ENCODE measurements at regions not wholly inside any gene's neighbourhood (a gene's known extent, or its start where the extent isn't known, plus 50 kb on each side); places are given as distances from the start of the nearest gene placed in this dataset.

GRCh38 chr2:11919953-11920352 lies 173.5 kb downstream of the LPIN1 start:
- Histone ChIP-seq H3K27me3 (ENCODE audit: control insufficient read depth, insufficient read depth, low read length, poor library complexity, severe bottlenecking) (no peaks in the 10 kb centered on the region), H3K4me3 (ENCODE audit: low read length) (no peak overlapping the region), H3K27ac (ENCODE audit: low read depth, low read length) (no peak overlapping the region), H3K36me3 (ENCODE audit: control insufficient read depth, insufficient read depth, low read length) (no peaks in the 10 kb centered on the region), H3K9ac (ENCODE audit: extremely low read depth, low read length, poor library complexity, severe bottlenecking) (no peak overlapping the region), H3K9me3 (ENCODE audit: control insufficient read depth, low read length) (no peaks in the 10 kb centered on the region), H3K4me1 (ENCODE audit: control insufficient read depth, insufficient read depth, low read length) (no peaks in the 10 kb centered on the region)
- Mint-ChIP-seq H3K36me3 (ENCODE audit: low read depth) (no peaks in the 10 kb centered on the region), H3K27me3 (ENCODE audit: insufficient read depth) (no peaks in the 10 kb centered on the region), H3K27ac (no peak overlapping the region), H3K4me1 (peaks cover 9% of the 10 kb centered on the region), H3K9me3 (no peaks in the 10 kb centered on the region), H3K4me3 (no peak overlapping the region)
- DNase-seq = no peak
- TF ChIP-seq CTCF (conservative IDR thresholded peaks at IDR 0.05) = no peak
- 60 to 98% methylated on average over 1 to 2 of the region's 2 CpGs for WGBS, 2 experiments (ENCODE audit: insufficient coverage in 1 of 2, insufficient read length in 1 of 2)

GRCh38 chr2:11920993-11921583 lies 174.7 kb downstream of the LPIN1 start:
- Mint-ChIP-seq H3K4me1 (peaks cover 9% of the 10 kb centered on the region), H3K27me3 (ENCODE audit: insufficient read depth) (no peaks in the 10 kb centered on the region), H3K9me3 (no peaks in the 10 kb centered on the region), H3K4me3 (no peak overlapping the region), H3K36me3 (ENCODE audit: low read depth) (no peaks in the 10 kb centered on the region), H3K27ac (no peak overlapping the region)
- H3K27ac ChIP-seq (ENCODE audit: low read depth, low read length) = no peak overlapping the region
- H3K4me3 ChIP-seq (ENCODE audit: low read length) = no peak overlapping the region
- no peaks in the 10 kb centered on the region for H3K27me3 ChIP-seq (ENCODE audit: control insufficient read depth, insufficient read depth, low read length, poor library complexity, severe bottlenecking)
- no peaks in the 10 kb centered on the region for H3K4me1 ChIP-seq (ENCODE audit: control insufficient read depth, insufficient read depth, low read length)
- TF ChIP-seq CTCF (conservative IDR thresholded peaks at IDR 0.05) = no peak
- DNase-seq = no peak
- H3K9me3 ChIP-seq (ENCODE audit: control insufficient read depth, low read length) = no peaks in the 10 kb centered on the region
- H3K36me3 ChIP-seq (ENCODE audit: control insufficient read depth, insufficient read depth, low read length) = no peaks in the 10 kb centered on the region
- 64 to 69% methylated on average over 6 of the region's 6 CpGs for WGBS, 2 experiments (ENCODE audit: insufficient coverage in 1 of 2, insufficient read length in 1 of 2)
- H3K9ac ChIP-seq (ENCODE audit: extremely low read depth, low read length, poor library complexity, severe bottlenecking) = no peak overlapping the region

GRCh38 chr2:11922294-11922693 lies 175.9 kb downstream of the LPIN1 start:
- no peaks in the 10 kb centered on the region for H3K27me3 Mint-ChIP-seq (ENCODE audit: insufficient read depth)
- Histone ChIP-seq H3K27me3 (ENCODE audit: control insufficient read depth, insufficient read depth, low read length, poor library complexity, severe bottlenecking) (no peaks in the 10 kb centered on the region), H3K9ac (ENCODE audit: extremely low read depth, low read length, poor library complexity, severe bottlenecking) (no peak overlapping the region), H3K27ac (ENCODE audit: low read depth, low read length) (no peak overlapping the region), H3K4me1 (ENCODE audit: control insufficient read depth, insufficient read depth, low read length) (no peaks in the 10 kb centered on the region), H3K4me3 (ENCODE audit: low read length) (no peak overlapping the region), H3K36me3 (ENCODE audit: control insufficient read depth, insufficient read depth, low read length) (no peaks in the 10 kb centered on the region), H3K9me3 (ENCODE audit: control insufficient read depth, low read length) (no peaks in the 10 kb centered on the region)
- no peaks in the 10 kb centered on the region for H3K9me3 Mint-ChIP-seq
- H3K27ac Mint-ChIP-seq = no peak overlapping the region
- H3K4me1 Mint-ChIP-seq = peaks cover 9% of the 10 kb centered on the region
- H3K36me3 Mint-ChIP-seq (ENCODE audit: low read depth) = no peaks in the 10 kb centered on the region
- WGBS, 2 experiments (ENCODE audit: insufficient coverage in 1 of 2, insufficient read length in 1 of 2) = 90 to 93% methylated on average over 4 of the region's 4 CpGs
- no peak for TF ChIP-seq CTCF (conservative IDR thresholded peaks at IDR 0.05)
- DNase-seq = no peak
- no peak overlapping the region for H3K4me3 Mint-ChIP-seq

All from endodermal cell (in vitro differentiated cells).